Lung (tissue), 11 donors: ENCODE measurements at regions not wholly inside any gene's neighbourhood (a gene's known extent, or its start where the extent isn't known, plus 50 kb on each side); places are given as distances from the start of the nearest gene placed in this dataset.

Experiments
- ATAC-seq: fragments of 200-7000 bp; cut with Tn5 transposase; one replicate; pipeline ENCODE4 v1.9.1; 2020; ENCODE audit warnings: moderate number of reproducible peaks; ENCODE audit not compliant: insufficient read depth, low FRiP score
- DNase-seq, 3 donors: peaks; one replicate each; pipeline ENCODE4 v3.0.0-alpha.2; 2013 to 2017
- H3K27ac ChIP-seq, 2 donors: one replicate each; pipeline ENCODE4 v1.5.1; 2013; ENCODE audit warnings: mild to moderate bottlenecking in 2 of 2, moderate library complexity in 2 of 2, control low read depth in 1 of 2, inconsistent platforms in 1 of 2, low read depth in 1 of 2, low read length in 1 of 2
- H3K27me3 ChIP-seq, 3 donors: one replicate each; pipeline ENCODE4 v1.5.1; 2013; ENCODE audit warnings: low read length in 2 of 3; ENCODE audit not compliant: control insufficient read depth in 3 of 3, insufficient read depth in 3 of 3
- H3K36me3 ChIP-seq, 4 donors: one replicate each; pipeline ENCODE4 v1.5.1; 2013; ENCODE audit warnings: low read length in 4 of 4, mild to moderate bottlenecking in 1 of 4, moderate library complexity in 1 of 4; ENCODE audit not compliant: control insufficient read depth in 4 of 4, insufficient read depth in 4 of 4
- H3K4me1 ChIP-seq, 5 donors: one replicate each; pipeline ENCODE4 v1.5.1; 2013; ENCODE audit warnings: low read length in 5 of 5, mild to moderate bottlenecking in 2 of 5, moderate library complexity in 1 of 5; ENCODE audit not compliant: control insufficient read depth in 5 of 5, insufficient read depth in 5 of 5
- H3K4me3 ChIP-seq: one replicate; pipeline ENCODE4 v1.5.1; 2013; ENCODE audit warnings: mild to moderate bottlenecking, control low read depth, moderate library complexity
- H3K9ac ChIP-seq, 2 donors: one replicate each; pipeline ENCODE4 v1.5.1; 2013; ENCODE audit warnings: low read length in 2 of 2, control low read depth in 1 of 2; ENCODE audit not compliant: insufficient read depth in 1 of 2
- H3K9me3 ChIP-seq, 4 donors: one replicate each; pipeline ENCODE4 v1.5.1; 2013; ENCODE audit warnings: low read length in 3 of 4, mild to moderate bottlenecking in 1 of 4, moderate library complexity in 1 of 4; ENCODE audit not compliant: control insufficient read depth in 4 of 4, insufficient read depth in 3 of 4
- WGBS, 2 donors: extraction: QIAGEN DNeasy Blood & Tissue Kit; methylation state at CpG; one replicate each; pipeline ENCODE4 v1.1.7; 2013; 5-methylcytosine and 5-hydroxymethylcytosine counted together
- TF ChIP-seq, protein P1 (sequence below): IDR thresholded peaks from 2 replicates; pipeline ENCODE4 v1.5.1; 2012; ENCODE audit warnings: mild to moderate bottlenecking; ENCODE audit errors: control extremely low read depth, extremely low read depth
- donor health status: control.
- donor health status: control.
- donor health status: Bipolar disorder and iron deficiency.
- donor health status: healthy.
- donor health status: DM: yes; HTN: yes; CAD: no.

DNA sequence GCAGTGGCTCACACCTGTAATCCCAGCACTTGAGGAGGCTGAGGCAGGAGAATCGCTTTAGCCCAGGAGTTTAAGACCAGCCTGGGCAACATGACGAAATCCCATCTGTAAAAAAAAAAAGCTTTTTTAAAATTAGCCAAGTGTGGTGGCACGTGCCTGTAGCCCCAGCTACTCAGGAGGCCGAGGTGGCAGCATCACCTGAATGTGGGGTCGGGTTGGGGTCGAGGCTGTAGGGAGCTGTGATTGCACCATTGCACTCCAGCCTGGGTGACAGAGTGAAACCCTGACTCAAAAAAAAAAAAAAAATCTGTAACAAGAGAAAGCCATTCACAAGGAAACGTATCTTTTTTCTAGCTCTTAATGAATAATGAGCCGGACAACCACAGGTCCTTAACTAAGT is 74.7 kb upstream of the DLG1 start:
- Histone ChIP-seq H3K9ac (no peak overlapping the region), H3K36me3 (no peaks in the 10 kb centered on the region), H3K4me3 (no peak overlapping the region), H3K4me1 (peaks cover 0 to 27% (median 19%) of the 10 kb centered on the region in 5 donors), H3K27me3 (no peaks in the 10 kb centered on the region), H3K27ac (no peak overlapping the region), H3K9me3 (no peaks in the 10 kb centered on the region)
- ATAC-seq (no peak), DNase-seq (no peak)
- TF ChIP-seq, protein P1, sequence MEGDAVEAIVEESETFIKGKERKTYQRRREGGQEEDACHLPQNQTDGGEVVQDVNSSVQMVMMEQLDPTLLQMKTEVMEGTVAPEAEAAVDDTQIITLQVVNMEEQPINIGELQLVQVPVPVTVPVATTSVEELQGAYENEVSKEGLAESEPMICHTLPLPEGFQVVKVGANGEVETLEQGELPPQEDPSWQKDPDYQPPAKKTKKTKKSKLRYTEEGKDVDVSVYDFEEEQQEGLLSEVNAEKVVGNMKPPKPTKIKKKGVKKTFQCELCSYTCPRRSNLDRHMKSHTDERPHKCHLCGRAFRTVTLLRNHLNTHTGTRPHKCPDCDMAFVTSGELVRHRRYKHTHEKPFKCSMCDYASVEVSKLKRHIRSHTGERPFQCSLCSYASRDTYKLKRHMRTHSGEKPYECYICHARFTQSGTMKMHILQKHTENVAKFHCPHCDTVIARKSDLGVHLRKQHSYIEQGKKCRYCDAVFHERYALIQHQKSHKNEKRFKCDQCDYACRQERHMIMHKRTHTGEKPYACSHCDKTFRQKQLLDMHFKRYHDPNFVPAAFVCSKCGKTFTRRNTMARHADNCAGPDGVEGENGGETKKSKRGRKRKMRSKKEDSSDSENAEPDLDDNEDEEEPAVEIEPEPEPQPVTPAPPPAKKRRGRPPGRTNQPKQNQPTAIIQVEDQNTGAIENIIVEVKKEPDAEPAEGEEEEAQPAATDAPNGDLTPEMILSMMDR, result no peak
- 88 to 89% methylated on average over 8 of the region's 8 CpGs for WGBS, 2 donors

DNA sequence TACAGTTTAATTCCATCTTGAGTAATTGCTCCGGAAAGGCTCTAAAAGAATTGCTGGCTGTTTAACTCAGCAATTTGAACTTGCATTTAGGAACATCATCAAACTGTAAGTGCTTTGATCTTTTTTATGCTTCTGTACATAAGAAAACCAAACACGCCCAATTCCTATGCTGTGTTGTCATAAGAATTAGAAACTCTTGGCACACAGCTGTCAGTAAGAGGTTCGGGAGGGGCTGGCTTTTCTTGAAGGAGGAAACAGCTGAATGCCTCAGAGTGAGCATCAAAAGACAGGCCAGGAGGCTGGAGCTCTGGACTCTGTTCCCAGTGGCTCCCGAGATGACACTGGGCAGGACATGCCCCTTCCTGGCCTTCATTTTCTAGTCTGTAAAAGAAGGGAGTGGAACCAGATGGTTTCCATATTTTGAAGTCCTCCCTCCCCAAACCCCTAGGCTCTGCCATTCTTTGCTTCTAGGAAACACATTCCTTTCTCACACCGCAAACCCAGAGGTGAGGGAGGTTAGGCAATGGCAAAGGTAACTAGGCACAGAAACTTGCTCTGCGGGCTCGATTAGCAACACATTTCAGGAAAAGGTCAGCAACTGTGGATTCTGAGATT is 73.7 kb upstream of the DLG1 start:
- Histone ChIP-seq H3K9me3 (no peaks in the 10 kb centered on the region), H3K9ac (peak overlapping the region in 1 of 2 donors; percentile 40), H3K27me3 (no peaks in the 10 kb centered on the region), H3K4me3 (no peak overlapping the region), H3K36me3 (no peaks in the 10 kb centered on the region), H3K27ac (peak overlapping the region in 1 of 2 donors; percentile 43), H3K4me1 (peaks cover 0 to 27% (median 16%) of the 10 kb centered on the region in 5 donors)
- TF ChIP-seq, protein P1, result no peak
- ATAC-seq (peak; percentile 32), DNase-seq (peak; percentile 76 to 90 (median 87))
- WGBS, 2 donors, result 37 to 63% methylated on average over 7 of the region's 7 CpGs

DNA sequence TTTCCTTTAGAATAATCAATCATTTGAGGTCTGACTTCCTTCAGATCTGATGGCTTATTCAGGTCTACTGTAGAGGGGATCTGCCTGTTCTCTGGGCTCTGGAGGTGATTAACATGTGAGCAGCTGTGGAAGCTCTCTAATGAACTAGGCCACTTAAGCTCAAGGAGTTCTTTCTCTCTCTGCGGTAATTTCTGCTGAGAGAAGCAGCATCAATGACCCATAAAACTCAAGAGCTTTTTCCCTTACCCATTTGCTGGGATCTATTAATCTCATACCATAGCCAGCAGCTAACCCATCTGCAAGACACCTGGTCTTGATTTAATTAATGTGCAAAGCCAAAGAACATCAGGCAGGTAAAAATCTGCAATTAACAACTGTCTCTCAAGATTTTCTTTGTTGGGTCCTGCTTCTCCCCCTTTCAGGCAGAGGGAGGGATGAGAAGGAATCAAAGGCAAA is 73.2 kb upstream of the DLG1 start:
- DNase-seq (peak in 1 of 3 donors; percentile 40), ATAC-seq (no peak)
- 53% methylated on average over 1 of the region's 1 CpG for WGBS, 2 donors
- H3K4me3 ChIP-seq, result no peak overlapping the region
- no peaks in the 10 kb centered on the region for H3K36me3 ChIP-seq
- H3K27ac ChIP-seq, result peak overlapping the region in 1 of 2 donors; percentile 61
- peaks cover 0 to 26% (median 14%) of the 10 kb centered on the region in 5 donors for H3K4me1 ChIP-seq
- no peaks in the 10 kb centered on the region for H3K27me3 ChIP-seq
- H3K9ac ChIP-seq, result no peak overlapping the region
- TF ChIP-seq, protein P1, result no peak
- H3K9me3 ChIP-seq, result no peaks in the 10 kb centered on the region

DNA sequence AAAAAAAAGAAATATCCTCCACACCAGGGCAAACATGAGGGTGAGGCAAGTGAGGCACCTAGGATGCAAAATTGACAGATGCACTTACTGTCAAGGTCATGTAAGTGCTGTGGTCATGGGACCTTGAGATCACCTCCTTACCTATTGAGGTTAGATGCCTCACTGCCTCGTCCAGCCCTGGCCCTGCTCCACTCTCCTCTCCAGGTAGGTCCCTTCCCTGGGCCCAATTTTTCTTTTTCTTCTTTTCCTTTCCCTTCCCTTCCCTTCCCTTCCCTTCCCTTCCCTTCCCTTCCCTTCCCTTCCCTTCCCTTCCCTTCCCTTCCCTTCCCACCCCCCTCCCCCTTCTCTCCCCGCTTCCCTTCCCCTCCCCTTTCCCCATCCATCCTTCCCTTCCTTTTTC is 71.1 kb upstream of the DLG1 start:
- ATAC-seq (no peak), DNase-seq (no peak)
- peaks cover 0 to 39% (median 14%) of the 10 kb centered on the region in 5 donors for H3K4me1 ChIP-seq
- no peaks in the 10 kb centered on the region for H3K36me3 ChIP-seq
- no peak overlapping the region for H3K4me3 ChIP-seq
- H3K27ac ChIP-seq, result no peak overlapping the region
- no peak overlapping the region for H3K9ac ChIP-seq
- H3K27me3 ChIP-seq, result no peaks in the 10 kb centered on the region
- 90 to 100% methylated on average over 1 to 2 of the region's 2 CpGs for WGBS, 2 donors
- no peaks in the 10 kb centered on the region for H3K9me3 ChIP-seq
- TF ChIP-seq, protein P1, result no peak
